GM12878 (cell line): ENCODE measurements at regions not wholly inside any gene's neighbourhood (a gene's known extent, or its start where the extent isn't known, plus 50 kb on each side); places are given as distances from the start of the nearest gene placed in this dataset.

Experiments
- ATAC-seq: fragments of 200-7000 bp; cut with Tn5 transposase; 3 replicates; pipeline ENCODE4 v1.9.1; 2020; ENCODE audit warnings: mild to moderate bottlenecking, moderate library complexity
- BruUV-seq: library from RNA; stranded (reverse); fragments of 400-500 nt; replicated peaks from 2 replicates; lab custom pipeline; 2021; lab: Mats Ljungman, UMichigan
- CTCF ChIA-PET: fragments of 300-600 bp; sonication (Branson Sonifier 250); formaldehyde crosslinking; extraction: SDS; loops from one replicate; lab custom pipeline; 2021; ENCODE audit warnings: inconsistent platforms; lab: Yijun Ruan, JAX
- POLR2A ChIA-PET: fragments of 350-600 bp; formaldehyde crosslinking; extraction: SDS; loops from one replicate; lab custom pipeline; 2021; ENCODE audit warnings: inconsistent platforms; lab: Charles Lee
- RAD21 ChIA-PET: fragments of 300-600 bp; sonication (Branson Sonifier 250); formaldehyde crosslinking; loops from one replicate; lab custom pipeline; 2023; ENCODE audit warnings: antibody characterized with exemption; ENCODE audit not compliant: unreplicated experiment; lab: Charles Lee
- SMC1A ChIA-PET: fragments of 300-600 bp; sonication (Branson Sonifier 250); formaldehyde crosslinking; loops from one replicate; lab custom pipeline; 2023; ENCODE audit not compliant: unreplicated experiment, uncharacterized antibody; lab: Charles Lee
- DNase-seq: peaks from one replicate; pipeline ENCODE4 v3.0.0-alpha.2; 2011; ENCODE audit warnings: low read depth, low spot score
- FAIRE-seq: peaks from 3 replicates; lab custom pipeline; 2011; peaks lifted over from hg19 to GRCh38; lab: Jason Lieb, UNC
- H2AFZ ChIP-seq: 2 replicates; pipeline ENCODE4 v1.6.0; 2011; ENCODE audit warnings: low read depth, low read length, control low read depth; ENCODE audit not compliant: control insufficient read depth
- H3K27ac ChIP-seq: 2 replicates; pipeline ENCODE4 v1.5.1; 2011; ENCODE audit warnings: control low read depth; ENCODE audit not compliant: control insufficient read depth, insufficient read depth
- H3K27me3 ChIP-seq, 2 experiments: replicated peaks in 1 of 2; 2 replicates each; pipeline versions ENCODE4 v1.6.0 to v1.6.1; 2011; ENCODE audit warnings: low read length in 1 of 2; ENCODE audit not compliant: control insufficient read depth in 2 of 2, insufficient read depth in 2 of 2
- H3K36me3 ChIP-seq, 2 experiments: 2 replicates each; pipeline ENCODE4 v1.5.1; 2011; ENCODE audit warnings: low read length in 1 of 2; ENCODE audit not compliant: control insufficient read depth in 2 of 2, insufficient read depth in 2 of 2
- H3K4me1 ChIP-seq: 2 replicates; pipeline ENCODE4 v1.6.1; 2011; ENCODE audit warnings: mild to moderate bottlenecking, low read length, moderate library complexity, mixed read lengths; ENCODE audit not compliant: control insufficient read depth, insufficient read depth
- H3K4me2 ChIP-seq: 2 replicates; pipeline ENCODE4 v1.6.0; 2011; ENCODE audit warnings: control low read depth; ENCODE audit not compliant: control insufficient read depth, insufficient read depth
- H3K4me3 ChIP-seq: fragments of 200-600 bp; sonication (generic); 2 replicates; pipeline ENCODE4 v1.5.1; 2016
- H3K79me2 ChIP-seq: 2 replicates; pipeline ENCODE4 v1.6.0; 2011; ENCODE audit warnings: low read length; ENCODE audit not compliant: control insufficient read depth, insufficient read depth
- H3K9ac ChIP-seq: 2 replicates; pipeline ENCODE4 v1.8.0; 2011; ENCODE audit warnings: low read length, control low read depth, mixed read lengths; ENCODE audit not compliant: control insufficient read depth, insufficient read depth
- H3K9me3 ChIP-seq: replicated peaks from 3 replicates; pipeline ENCODE4 v1.5.1; 2011; ENCODE audit warnings: mild to moderate bottlenecking, low read length; ENCODE audit not compliant: control insufficient read depth, insufficient read depth
- H4K20me1 ChIP-seq: 2 replicates; pipeline ENCODE4 v1.6.0; 2011; ENCODE audit not compliant: control insufficient read depth, insufficient read depth
- GABPA ChIP-seq: IDR thresholded peaks from 2 replicates; pipeline ENCODE4 v1.6.1; 2014; ENCODE audit warnings: antibody characterized with exemption, low read depth, mild to moderate bottlenecking, inconsistent platforms
- HDAC6 ChIP-seq: fragments of 200-600 bp; sonication (generic); IDR thresholded peaks from one replicate; pipeline ENCODE4 v1.8.0; 2017; ENCODE audit warnings: antibody characterized with exemption; ENCODE audit not compliant: unreplicated experiment
- IRF3 ChIP-seq: fragments of 450-650 bp; IDR thresholded peaks from 2 replicates; pipeline ENCODE4 v1.6.1; 2014; ENCODE audit warnings: mild to moderate bottlenecking
- PKNOX1 ChIP-seq: fragments of 450-650 bp; IDR thresholded peaks from 2 replicates; pipeline ENCODE4 v1.6.1; 2016; ENCODE audit warnings: mild to moderate bottlenecking
- SMAD1 ChIP-seq: fragments of 450-650 bp; IDR thresholded peaks from 2 replicates; pipeline ENCODE4 v1.6.1; 2018; ENCODE audit warnings: mild to moderate bottlenecking, low read depth; ENCODE audit not compliant: partially characterized antibody
- SRF ChIP-seq, 2 experiments: IDR thresholded peaks; 2 replicates each; pipeline ENCODE4 v1.6.1; 2011; ENCODE audit warnings: low read depth in 2 of 2, low read length in 2 of 2, mild to moderate bottlenecking in 1 of 2, moderate library complexity in 1 of 2
- STAT3 ChIP-seq: IDR thresholded peaks from 2 replicates; pipeline ENCODE4 v1.6.1; 2011; ENCODE audit warnings: low read depth, low read length, improper control_type of control experiment
- ZNF207 ChIP-seq: fragments of 450-650 bp; IDR thresholded peaks from 2 replicates; pipeline ENCODE4 v1.6.1; 2014; ENCODE audit warnings: antibody characterized with exemption, mild to moderate bottlenecking, borderline replicate concordance
- ZNF622 ChIP-seq: fragments of 450-650 bp; IDR thresholded peaks from 2 replicates; pipeline ENCODE4 v1.6.1; 2017; ENCODE audit warnings: mild to moderate bottlenecking, inconsistent platforms
- ZSCAN29 ChIP-seq: fragments of 450-650 bp; IDR thresholded peaks from 2 replicates; pipeline ENCODE4 v1.6.1; 2017; ENCODE audit warnings: mild to moderate bottlenecking, moderate library complexity
- WGBS: methylation state at CpG from one replicate; pipeline ENCODE4 v1.1.6; 2016; ENCODE audit warnings: low lambda C conversion rate; ENCODE audit not compliant: insufficient replicate concordance, insufficient coverage; ENCODE audit errors: missing lambda C conversion rate; 5-methylcytosine and 5-hydroxymethylcytosine counted together
- in situ Hi-C: fragments of 300-500 bp; cut with MboI; formaldehyde crosslinking; loops from 9 replicates; pipeline ENCODE4 v1.14.3; 2018; ENCODE audit warnings: mixed read lengths
- intact Hi-C: fragments of 100-400 bp; cut with micrococcal nuclease; formaldehyde crosslinking; loops from one replicate; pipeline ENCODE4 v1.14.2; 2022; ENCODE audit not compliant: unreplicated experiment

- ChIA-PET CTCF (no interaction called here), SMC1A (no interaction called here), POLR2A (no interaction called here), RAD21 (no interaction called here)
- 0% methylated on average over 1 of the region's 1 CpG for WGBS
- Histone ChIP-seq H3K36me3 (no peaks in the 10 kb centered on the region), H3K9ac (no peak overlapping the region), H3K9me3 (no peaks in the 10 kb centered on the region), H3K4me1 (no peaks in the 10 kb centered on the region), H3K4me3 (no peak overlapping the region), H3K27me3 (no peaks in the 10 kb centered on the region)
- DNase-seq (no peak), ATAC-seq (no peak), FAIRE-seq (no peak)
- in situ Hi-C loops (no loop called here), intact Hi-C loops (no loop called here)
- no peak for TF ChIP-seq STAT3
- TF ChIP-seq HDAC6 = no peak
- no peak for TF ChIP-seq ZSCAN29
- no peak for TF ChIP-seq SRF (IDR thresholded peaks at IDR 0.05; ENCODE audit: low read depth in 2 of 2, low read length in 2 of 2)
- TF ChIP-seq ZNF622 = no peak
- no peak for TF ChIP-seq IRF3
- TF ChIP-seq, all 136 proteins: peak for 0
- H3K4me2 ChIP-seq = no peak overlapping the region
- BruUV-seq = no TSS peak
- H2AFZ ChIP-seq = no peak overlapping the region
- no peaks in the 10 kb centered on the region for H3K79me2 ChIP-seq
- no peak overlapping the region for H3K27ac ChIP-seq
- H4K20me1 ChIP-seq = no peaks in the 10 kb centered on the region
Observed at GRCh38 chr18:43663159-43663558, 385.9 kb upstream of the SYT4 start.

GRCh38 chr18:43664487-43665008, 387.3 kb upstream of the SYT4 start:
- no peak overlapping the region for H3K9ac ChIP-seq
- H3K4me2 ChIP-seq = no peak overlapping the region
- intact Hi-C loops (no loop called here), in situ Hi-C loops (no loop called here)
- RAD21 ChIA-PET = no interaction called here
- 47% methylated on average over 3 of the region's 3 CpGs for WGBS
- H4K20me1 ChIP-seq = no peaks in the 10 kb centered on the region
- H3K9me3 ChIP-seq = no peaks in the 10 kb centered on the region
- no peak overlapping the region for H2AFZ ChIP-seq
- FAIRE-seq (no peak), ATAC-seq (no peak), DNase-seq (no peak)
- H3K27me3 ChIP-seq = no peaks in the 10 kb centered on the region
- no peak overlapping the region for H3K27ac ChIP-seq
- no peaks in the 10 kb centered on the region for H3K79me2 ChIP-seq
- SMC1A ChIA-PET = no interaction called here
- H3K4me1 ChIP-seq = no peaks in the 10 kb centered on the region
- no peaks in the 10 kb centered on the region for H3K36me3 ChIP-seq
- no TSS peak for BruUV-seq
- POLR2A ChIA-PET = no interaction called here
- no peak overlapping the region for H3K4me3 ChIP-seq
- CTCF ChIA-PET = no interaction called here
- TF ChIP-seq STAT3 (no peak), ZNF207 (no peak), GABPA (no peak), PKNOX1 (no peak), SMAD1 (no peak)
